Muscle layer of colon (tissue), 2 donors: ENCODE measurements at regions not wholly inside any gene's neighbourhood (a gene's known extent, or its start where the extent isn't known, plus 50 kb on each side); places are given as distances from the start of the nearest gene placed in this dataset.

Experiments
- H3K27ac ChIP-seq: one replicate; pipeline ENCODE4 v1.7.0; 2013; ENCODE audit warnings: low read depth, mild to moderate bottlenecking, low read length, moderate library complexity
- H3K27me3 ChIP-seq, 2 donors: one replicate each; pipeline ENCODE4 v1.7.0; 2013; ENCODE audit warnings: low read length in 2 of 2, mild to moderate bottlenecking in 2 of 2; ENCODE audit not compliant: insufficient read depth in 2 of 2, control insufficient read depth in 1 of 2
- H3K36me3 ChIP-seq: one replicate; pipeline ENCODE4 v1.7.0; 2013; ENCODE audit warnings: mild to moderate bottlenecking, low read length; ENCODE audit not compliant: insufficient read depth
- H3K4me1 ChIP-seq: one replicate; pipeline ENCODE4 v1.7.0; 2013; ENCODE audit warnings: mild to moderate bottlenecking, low read length; ENCODE audit not compliant: insufficient read depth
- H3K4me3 ChIP-seq, 2 donors: one replicate each; pipeline ENCODE4 v1.7.0; 2013; ENCODE audit warnings: low read length in 2 of 2, low read depth in 1 of 2, mild to moderate bottlenecking in 1 of 2, moderate library complexity in 1 of 2
- H3K9ac ChIP-seq: one replicate; pipeline ENCODE4 v1.7.0; 2013; ENCODE audit warnings: low read length
- H3K9me3 ChIP-seq: one replicate; pipeline ENCODE4 v1.7.0; 2013; ENCODE audit warnings: mild to moderate bottlenecking, low read length
- donor health status: abdominal sarcoma.
- donor health status: Adenocarcinoma of cecum.

- Histone ChIP-seq H3K9ac (no peak overlapping the region), H3K9me3 (no peaks in the 10 kb centered on the region), H3K27ac (no peak overlapping the region), H3K36me3 (no peaks in the 10 kb centered on the region), H3K27me3 (no peaks in the 10 kb centered on the region), H3K4me3 (no peak overlapping the region), H3K4me1 (no peaks in the 10 kb centered on the region)
These were observed 191.5 kb upstream of the DPH6 start for GRCh38 chr15:35737441-35737840.

GRCh38 chr15:35738370-35738769, 192.4 kb upstream of the DPH6 start:
- Histone ChIP-seq H3K27me3 (no peaks in the 10 kb centered on the region), H3K4me3 (no peak overlapping the region), H3K9ac (no peak overlapping the region), H3K36me3 (no peaks in the 10 kb centered on the region), H3K9me3 (no peaks in the 10 kb centered on the region), H3K27ac (no peak overlapping the region), H3K4me1 (no peaks in the 10 kb centered on the region)

- Histone ChIP-seq H3K27me3 (no peaks in the 10 kb centered on the region), H3K9ac (no peak overlapping the region), H3K4me1 (no peaks in the 10 kb centered on the region)
These were observed 194.8 kb upstream of the DPH6 start for GRCh38 chr15:35740761-35741160.

GRCh38 chr15:35741395-35741794, 195.4 kb upstream of the DPH6 start:
- Histone ChIP-seq H3K4me1 (no peaks in the 10 kb centered on the region), H3K9ac (no peak overlapping the region), H3K36me3 (no peaks in the 10 kb centered on the region), H3K9me3 (no peaks in the 10 kb centered on the region), H3K27ac (no peak overlapping the region), H3K4me3 (no peak overlapping the region), H3K27me3 (no peaks in the 10 kb centered on the region)

More at GRCh38 chr15:35740761-35741160, 194.8 kb upstream of the DPH6 start:
- Histone ChIP-seq H3K9me3 (no peaks in the 10 kb centered on the region), H3K4me3 (no peak overlapping the region), H3K27ac (no peak overlapping the region), H3K36me3 (no peaks in the 10 kb centered on the region)

GRCh38 chr15:35741881-35742280, 195.9 kb upstream of the DPH6 start:
- Histone ChIP-seq H3K9ac (no peak overlapping the region), H3K9me3 (no peaks in the 10 kb centered on the region), H3K27ac (no peak overlapping the region), H3K36me3 (no peaks in the 10 kb centered on the region), H3K4me1 (no peaks in the 10 kb centered on the region), H3K27me3 (no peaks in the 10 kb centered on the region), H3K4me3 (no peak overlapping the region)

GRCh38 chr15:35743321-35743720, 197.4 kb upstream of the DPH6 start:
- H3K4me1 ChIP-seq = no peaks in the 10 kb centered on the region

GRCh38 chr15:35746121-35746520, 200.2 kb upstream of the DPH6 start:
- no peaks in the 10 kb centered on the region for H3K4me1 ChIP-seq
- no peak overlapping the region for H3K27ac ChIP-seq
- no peak overlapping the region for H3K4me3 ChIP-seq
- no peaks in the 10 kb centered on the region for H3K9me3 ChIP-seq
- no peaks in the 10 kb centered on the region for H3K36me3 ChIP-seq
- H3K27me3 ChIP-seq = no peaks in the 10 kb centered on the region
- no peak overlapping the region for H3K9ac ChIP-seq

More at GRCh38 chr15:35743321-35743720, 197.4 kb upstream of the DPH6 start:
- Histone ChIP-seq H3K9ac (no peak overlapping the region), H3K36me3 (no peaks in the 10 kb centered on the region), H3K27ac (no peak overlapping the region), H3K4me3 (no peak overlapping the region), H3K9me3 (no peaks in the 10 kb centered on the region), H3K27me3 (no peaks in the 10 kb centered on the region)

- Histone ChIP-seq H3K36me3 (no peaks in the 10 kb centered on the region), H3K9ac (no peak overlapping the region)
These were observed 202.1 kb upstream of the DPH6 start for GRCh38 chr15:35748105-35748504.

GRCh38 chr15:35750051-35750450, 204.1 kb upstream of the DPH6 start:
- H3K4me3 ChIP-seq = no peak overlapping the region
- no peak overlapping the region for H3K9ac ChIP-seq
- H3K36me3 ChIP-seq = no peaks in the 10 kb centered on the region
- H3K27ac ChIP-seq = no peak overlapping the region
- no peaks in the 10 kb centered on the region for H3K4me1 ChIP-seq
- H3K9me3 ChIP-seq = no peaks in the 10 kb centered on the region
- no peaks in the 10 kb centered on the region for H3K27me3 ChIP-seq

More at GRCh38 chr15:35748105-35748504, 202.1 kb upstream of the DPH6 start:
- Histone ChIP-seq H3K9me3 (no peaks in the 10 kb centered on the region), H3K4me1 (no peaks in the 10 kb centered on the region), H3K27me3 (no peaks in the 10 kb centered on the region), H3K4me3 (no peak overlapping the region), H3K27ac (no peak overlapping the region)

- no peaks in the 10 kb centered on the region for H3K27me3 ChIP-seq
- H3K4me1 ChIP-seq = no peaks in the 10 kb centered on the region
- no peak overlapping the region for H3K27ac ChIP-seq
- H3K9me3 ChIP-seq = no peaks in the 10 kb centered on the region
- H3K4me3 ChIP-seq = no peak overlapping the region
- no peaks in the 10 kb centered on the region for H3K36me3 ChIP-seq
- no peak overlapping the region for H3K9ac ChIP-seq
These were observed 205.6 kb upstream of the DPH6 start for GRCh38 chr15:35751413-35752133.

GRCh38 chr15:35752134-35752466, 206.1 kb upstream of the DPH6 start:
- Histone ChIP-seq H3K9ac (no peak overlapping the region), H3K27me3 (no peaks in the 10 kb centered on the region), H3K4me3 (no peak overlapping the region), H3K4me1 (no peaks in the 10 kb centered on the region), H3K36me3 (no peaks in the 10 kb centered on the region), H3K27ac (no peak overlapping the region), H3K9me3 (no peaks in the 10 kb centered on the region)

- Histone ChIP-seq H3K4me3 (no peak overlapping the region), H3K4me1 (no peaks in the 10 kb centered on the region), H3K36me3 (no peaks in the 10 kb centered on the region), H3K27me3 (no peaks in the 10 kb centered on the region), H3K9me3 (no peaks in the 10 kb centered on the region), H3K9ac (no peak overlapping the region), H3K27ac (no peak overlapping the region)
These were observed 207.5 kb upstream of the DPH6 start for GRCh38 chr15:35753486-35753885.
